ENCODE measurements at regions not wholly inside any gene's neighbourhood (a gene's known extent, or its start where the extent isn't known, plus 50 kb on each side); places are given as distances from the start of the nearest gene placed in this dataset.

DNA sequence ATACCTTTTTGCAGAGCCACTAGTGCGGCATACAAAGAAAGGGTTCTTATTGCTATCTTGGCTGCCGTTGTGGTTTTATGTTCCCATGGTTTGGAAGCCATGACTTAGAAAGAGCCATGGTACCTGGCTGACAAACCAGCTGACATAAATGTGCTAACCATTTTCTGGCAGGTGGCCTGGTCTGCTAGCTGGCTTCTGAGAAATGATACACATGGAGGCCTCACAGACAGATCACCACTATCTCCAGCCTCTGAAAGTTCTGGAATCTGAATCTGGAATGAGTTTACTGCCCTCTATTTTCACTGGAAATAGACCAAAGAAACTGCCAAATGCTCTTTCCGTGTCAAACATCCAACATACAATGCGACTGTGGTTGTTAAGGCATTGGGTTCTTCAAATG, 123.7 kb downstream of the QPCT start:
- no peak overlapping the region for H3K4me3 ChIP-seq (ENCODE audit: low read length)
- no peak for DNase-seq (ENCODE audit: low read depth, low spot score)

DNA sequence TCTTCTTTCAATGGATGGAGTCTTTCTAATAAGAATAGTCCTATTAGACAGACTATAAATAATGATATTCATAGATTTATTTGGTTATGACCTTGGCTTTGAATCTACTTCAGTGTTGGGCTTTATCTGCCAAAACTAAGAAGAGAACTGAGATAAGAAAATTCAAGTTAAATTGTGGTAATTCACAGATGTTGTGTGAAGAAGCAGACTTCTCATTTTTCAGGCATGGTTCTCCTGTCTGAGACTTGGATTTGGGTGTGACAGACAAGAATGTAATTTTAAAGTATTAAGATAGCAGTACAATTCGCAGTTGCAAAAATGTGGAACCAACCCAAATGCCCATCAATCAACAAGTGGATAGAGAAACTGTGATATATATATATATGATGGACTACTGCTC, 124.7 kb downstream of the QPCT start:
- no peak for DNase-seq (ENCODE audit: low read depth, low spot score)
- no peak overlapping the region for H3K4me3 ChIP-seq (ENCODE audit: low read length)

DNA sequence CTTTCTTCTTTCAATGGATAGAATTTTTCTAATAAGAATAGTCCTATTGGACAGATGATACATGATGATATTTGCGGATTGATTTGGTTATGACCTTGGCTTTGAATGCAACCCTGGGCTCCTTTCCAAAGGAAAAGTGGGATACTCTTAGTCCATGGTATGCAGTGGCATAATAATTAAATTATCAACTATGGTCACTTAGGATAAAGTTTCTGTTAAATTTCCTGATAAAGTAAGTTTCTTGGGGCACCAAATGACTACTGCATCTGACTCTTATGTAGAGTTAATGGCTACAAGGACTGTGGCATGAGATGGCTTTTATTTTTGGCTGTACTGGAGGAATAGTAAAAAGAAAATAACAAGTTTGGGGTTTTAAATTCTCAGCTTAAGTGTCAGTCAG, 126.7 kb downstream of the QPCT start:
- DNase-seq (ENCODE audit: low read depth, low spot score), result no peak
- no peak overlapping the region for H3K4me3 ChIP-seq (ENCODE audit: low read length)

DNA sequence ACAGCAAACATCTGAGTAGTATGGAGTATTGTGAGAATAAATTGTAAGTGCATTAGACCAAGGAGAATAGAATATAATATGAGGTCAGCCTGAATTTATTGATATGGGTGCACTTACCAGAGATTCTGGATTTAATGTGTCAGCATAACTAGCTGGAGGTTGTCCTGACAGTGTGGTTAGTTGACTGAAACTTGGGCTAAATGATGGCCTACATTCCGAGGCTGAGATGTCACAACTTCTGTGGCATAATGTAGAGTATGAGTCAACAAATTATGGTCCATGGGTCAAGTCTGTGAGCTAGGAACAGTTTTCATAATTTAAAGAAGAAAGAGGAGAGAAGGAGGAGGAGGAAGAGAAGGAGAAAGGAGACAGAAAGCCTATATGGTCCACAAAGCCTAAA, 127.6 kb downstream of the QPCT start:
- H3K4me3 ChIP-seq (ENCODE audit: low read length), result no peak overlapping the region
- DNase-seq (ENCODE audit: low read depth, low spot score), result no peak

DNA sequence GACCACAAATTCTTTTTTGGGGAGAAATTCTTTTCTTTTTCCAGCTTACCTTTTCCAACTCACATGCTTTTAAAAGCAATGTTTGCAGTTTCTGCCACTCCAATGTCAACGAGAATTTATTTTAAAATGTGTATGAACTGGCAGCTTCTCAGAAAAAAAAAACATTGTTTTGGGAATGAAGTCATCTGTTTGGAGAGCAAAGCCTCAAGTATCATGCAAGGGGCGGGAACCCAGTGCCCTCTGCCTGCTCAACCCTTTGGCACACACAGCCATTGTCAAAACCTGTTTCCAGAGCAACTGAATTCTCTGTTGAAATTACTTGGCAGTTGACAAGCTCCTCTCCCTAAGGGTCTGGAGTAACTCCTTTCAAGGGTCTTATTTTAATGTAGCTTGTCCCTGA, 128.5 kb downstream of the QPCT start:
- H3K4me3 ChIP-seq (ENCODE audit: low read length), result no peak overlapping the region
- no peak for DNase-seq (ENCODE audit: low read depth, low spot score)

DNA sequence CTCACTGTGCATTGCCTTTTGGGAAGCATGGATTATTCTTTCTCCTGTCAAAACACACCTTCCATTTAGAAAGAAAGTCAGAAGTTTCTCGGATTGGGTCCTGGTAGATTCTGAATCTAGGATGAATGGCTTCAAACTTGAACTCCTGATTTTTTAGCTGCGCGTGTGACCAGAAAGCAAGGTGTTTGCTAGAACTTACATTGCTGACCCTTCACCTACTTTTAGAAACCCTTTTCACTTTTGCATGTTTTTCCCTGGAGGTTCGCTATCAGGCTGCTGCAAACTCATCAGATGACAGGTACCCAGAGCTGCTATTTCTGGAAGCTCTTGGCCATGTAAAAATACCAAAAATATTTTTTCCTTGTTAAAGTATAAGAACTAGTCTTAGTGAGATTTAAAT, 132.0 kb downstream of the QPCT start:
- no peak overlapping the region for H3K4me3 ChIP-seq (ENCODE audit: low read length)
- no peak for DNase-seq (ENCODE audit: low read depth, low spot score)

DNA sequence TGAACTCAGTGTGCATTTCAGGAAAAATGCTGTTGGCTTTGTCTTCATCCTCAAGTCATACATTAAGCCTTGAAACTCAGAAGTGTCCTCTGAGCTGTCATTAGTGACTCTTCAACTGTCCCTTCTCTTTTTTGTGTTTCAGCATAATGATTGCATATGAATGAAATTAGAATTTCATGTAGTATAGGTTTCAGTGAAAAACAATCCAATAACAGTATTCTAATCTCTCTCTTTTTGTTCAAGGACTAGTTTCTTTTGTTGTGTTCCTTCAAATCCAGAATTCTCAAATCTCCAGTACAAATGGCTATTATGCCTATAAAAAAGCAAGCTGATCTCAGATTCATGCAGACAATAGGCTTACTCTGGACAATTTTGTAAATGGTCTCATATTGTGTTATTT, 133.5 kb downstream of the QPCT start:
- H3K4me3 ChIP-seq (ENCODE audit: low read length), result no peak overlapping the region
- no peak for DNase-seq (ENCODE audit: low read depth, low spot score)

GRCh38 chr2:37481244-37481643, 136.8 kb downstream of the QPCT start:
- no peak for DNase-seq (ENCODE audit: low read depth, low spot score)
- H3K4me3 ChIP-seq (ENCODE audit: low read length), result no peak overlapping the region

DNA sequence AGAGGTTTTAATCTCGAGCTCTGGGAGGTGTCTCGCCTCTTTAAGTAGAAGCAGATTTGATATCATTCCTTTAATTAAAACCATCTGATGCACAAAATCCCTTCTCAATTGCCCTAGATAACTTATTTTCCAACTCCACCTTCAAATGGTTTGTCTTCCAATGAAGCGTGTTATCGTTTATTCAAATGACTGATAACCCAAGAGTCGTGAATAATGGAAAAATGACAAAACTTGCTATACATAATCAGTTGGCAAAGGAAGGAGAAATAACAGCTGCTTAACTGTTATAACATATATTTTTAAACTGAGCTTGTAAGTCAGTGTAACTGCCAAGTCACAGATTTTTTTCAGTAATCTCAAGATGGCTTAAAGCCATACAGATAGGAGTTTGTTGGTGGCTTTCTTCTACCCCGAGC, 144.6 kb downstream of the QPCT start:
- H3K4me3 ChIP-seq (ENCODE audit: low read length), result no peak overlapping the region
- DNase-seq (ENCODE audit: low read depth, low spot score), result no peak

- no peak for DNase-seq (ENCODE audit: low read depth, low spot score)
- no peak overlapping the region for H3K4me3 ChIP-seq (ENCODE audit: low read length)
These were observed 145.1 kb downstream of the QPCT start for GRCh38 chr2:37489536-37489935.

DNA sequence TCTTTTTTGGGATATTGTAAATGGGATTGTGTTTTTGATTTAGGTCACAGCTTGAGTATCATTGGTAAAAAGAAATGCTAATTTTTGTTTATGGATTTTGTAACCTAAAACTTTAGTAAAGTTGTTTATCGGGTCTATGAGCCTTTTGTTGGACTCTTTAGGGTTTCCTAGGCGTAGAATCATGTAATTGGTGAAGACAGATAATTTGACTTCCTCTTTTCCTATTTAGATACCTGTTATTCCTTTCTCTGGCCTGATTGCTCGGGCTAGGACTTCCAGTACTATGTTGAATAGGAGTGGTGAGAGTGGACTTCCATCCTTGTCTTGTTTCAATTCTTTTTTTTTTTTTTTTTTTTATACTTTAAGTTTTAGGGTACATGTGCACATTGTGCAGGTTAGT, 149.0 kb downstream of the QPCT start:
- no peak for DNase-seq (ENCODE audit: low read depth, low spot score)
- H3K4me3 ChIP-seq (ENCODE audit: low read length), result no peak overlapping the region

- no peak for DNase-seq (ENCODE audit: low read depth, low spot score)
These were observed 154.7 kb downstream of the QPCT start for GRCh38 chr2:37499113-37499512.

DNA sequence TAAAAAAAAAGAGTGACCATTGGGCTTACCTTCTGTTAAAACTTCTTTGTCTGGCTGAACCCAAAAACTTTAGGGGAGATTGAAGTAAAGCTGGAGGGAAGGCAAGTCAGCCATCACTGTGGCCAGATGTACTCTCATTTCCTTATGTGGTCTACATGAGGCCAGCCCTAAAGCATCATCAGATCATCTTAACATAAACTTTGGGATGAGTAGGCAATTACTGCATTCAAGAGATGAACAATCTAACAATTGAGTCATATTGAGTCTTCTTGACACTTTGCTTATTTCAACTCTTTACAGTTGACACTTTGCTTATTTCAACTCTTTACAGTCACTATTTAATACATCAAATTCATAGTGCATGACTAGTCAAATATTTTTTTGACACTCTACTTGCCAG, 155.6 kb downstream of the QPCT start:
- no peak for DNase-seq (ENCODE audit: low read depth, low spot score)

More at GRCh38 chr2:37499113-37499512, 154.7 kb downstream of the QPCT start:
- H3K4me3 ChIP-seq (ENCODE audit: low read length), result no peak overlapping the region

GRCh38 chr2:37501113-37501512, 156.7 kb downstream of the QPCT start:
- no peak for DNase-seq (ENCODE audit: low read depth, low spot score)
- H3K4me3 ChIP-seq (ENCODE audit: low read length), result no peak overlapping the region

More for the DNA sequence above, 155.6 kb downstream of the QPCT start:
- no peak overlapping the region for H3K4me3 ChIP-seq (ENCODE audit: low read length)

- no peak for DNase-seq (ENCODE audit: low read depth, low spot score)
- H3K4me3 ChIP-seq (ENCODE audit: low read length), result no peak overlapping the region
These were observed 162.1 kb downstream of the QPCT start for GRCh38 chr2:37506407-37507050.

GRCh38 chr2:37507051-37507410, 162.6 kb downstream of the QPCT start:
- DNase-seq (ENCODE audit: low read depth, low spot score), result no peak
- no peak overlapping the region for H3K4me3 ChIP-seq (ENCODE audit: low read length)

DNA sequence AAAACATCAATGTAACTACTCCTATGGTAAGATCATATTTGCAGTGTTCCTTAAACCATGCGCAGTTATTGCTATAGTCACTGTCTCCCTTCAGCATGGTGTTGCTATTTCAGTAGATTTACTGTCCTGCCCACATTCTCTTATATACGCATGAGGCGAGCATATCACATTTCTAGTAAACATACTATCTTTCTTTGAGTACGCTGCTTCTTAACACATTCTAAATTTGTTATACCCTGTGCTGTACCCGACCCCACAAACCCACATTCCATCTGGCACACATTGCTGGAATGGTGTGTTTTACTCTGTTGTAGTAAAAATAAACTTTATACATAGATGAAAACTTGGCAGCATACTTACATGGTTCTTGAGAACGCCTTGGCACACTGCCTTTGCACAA, 163.3 kb downstream of the QPCT start:
- H3K4me3 ChIP-seq (ENCODE audit: low read length), result no peak overlapping the region
- no peak for DNase-seq (ENCODE audit: low read depth, low spot score)

DNA sequence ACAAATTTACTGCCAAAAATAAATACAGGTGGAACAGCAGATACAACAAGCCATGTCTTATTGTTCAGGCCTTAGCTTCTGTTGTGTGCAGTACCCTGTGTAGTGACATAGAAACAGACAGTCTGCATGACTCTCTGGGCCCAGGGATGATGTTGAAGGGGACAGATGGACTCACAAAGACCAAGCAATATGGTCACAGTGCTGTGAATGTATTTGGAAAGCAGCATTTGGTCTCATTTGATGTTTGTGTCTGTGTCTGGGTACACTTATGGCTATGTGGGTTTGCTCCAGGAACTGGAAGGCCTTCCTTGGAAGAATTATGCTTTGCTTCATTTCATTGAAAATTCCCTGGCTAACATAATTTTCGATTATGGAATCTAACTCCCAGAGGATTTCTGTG, 158.5 kb downstream of the CDC42EP3 start:
- no peak overlapping the region for H3K4me3 ChIP-seq (ENCODE audit: low read length)
- no peak for DNase-seq (ENCODE audit: low read depth, low spot score)

- no peak for DNase-seq (ENCODE audit: low read depth, low spot score)
- H3K4me3 ChIP-seq (ENCODE audit: low read length), result no peak overlapping the region
These were observed 147.6 kb downstream of the CDC42EP3 start for GRCh38 chr2:37523814-37524362.

- H3K4me3 ChIP-seq (ENCODE audit: low read length), result no peak overlapping the region
- peak; percentile 20 for DNase-seq (ENCODE audit: low read depth, low spot score)
These were observed 145.1 kb downstream of the CDC42EP3 start for GRCh38 chr2:37526323-37526722.

DNA sequence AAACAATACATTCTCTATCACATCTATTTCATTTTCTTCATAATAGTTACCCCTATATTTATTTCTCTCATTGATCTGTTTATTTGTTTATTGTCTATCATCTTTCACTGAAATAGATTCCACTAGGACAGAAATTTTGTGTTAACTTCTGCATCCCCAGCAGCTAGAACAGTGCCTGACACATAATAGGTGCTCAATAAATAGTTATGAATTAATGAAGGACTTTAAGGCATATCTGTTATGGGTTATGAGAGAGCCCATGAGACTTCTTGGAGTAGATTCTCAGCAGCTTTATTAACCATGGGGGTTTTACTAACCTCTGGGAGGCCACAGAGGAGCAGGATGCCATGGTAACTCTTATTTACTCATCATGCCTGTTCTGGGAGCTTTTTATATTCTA, 144.6 kb downstream of the CDC42EP3 start:
- DNase-seq (ENCODE audit: low read depth, low spot score), result no peak
- H3K4me3 ChIP-seq (ENCODE audit: low read length), result no peak overlapping the region

All from Jurkat, Clone E6-1 (cell line).